ENCODE measurements at regions not wholly inside any gene's neighbourhood (a gene's known extent, or its start where the extent isn't known, plus 50 kb on each side); places are given as distances from the start of the nearest gene placed in this dataset.

DNA sequence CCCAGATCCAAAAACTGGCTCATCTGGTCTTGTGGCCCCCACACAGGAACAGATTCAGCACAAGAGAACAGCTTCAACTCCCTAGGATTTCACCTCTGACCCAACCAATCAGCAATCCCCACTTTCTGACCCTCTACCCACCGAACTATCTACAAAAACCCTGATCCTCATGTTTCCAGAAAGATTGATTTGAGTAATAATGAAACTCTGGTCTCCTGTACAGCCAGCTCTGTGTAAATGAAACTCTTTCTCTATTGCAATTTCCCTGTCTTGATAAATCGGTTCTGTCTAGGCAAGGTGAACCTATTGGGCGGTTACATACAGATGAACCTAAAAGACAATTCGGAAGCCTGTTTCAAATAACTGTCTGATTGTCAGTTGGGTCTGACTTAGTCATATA lies 847.6 kb upstream of the ALCAM start:
- in situ Hi-C loops (cut with HindIII; ENCODE audit: low pct_unique_long_range_greater_than_20kb, low sequenced_read_pairs) (no loop called here), intact Hi-C loops (cut with micrococcal nuclease; ENCODE audit: unreplicated experiment) (no loop called here)
- no peak for DNase-seq (ENCODE audit: low read depth, low spot score)
- Histone ChIP-seq H3K4me1 (ENCODE audit: control insufficient read depth, insufficient read depth, low read length) (no peaks in the 10 kb centered on the region), H3K27me3 (ENCODE audit: control insufficient read depth, insufficient read depth, low read length) (no peaks in the 10 kb centered on the region), H3K36me3 (ENCODE audit: control insufficient read depth, insufficient read depth, low read length) (no peaks in the 10 kb centered on the region), H3K4me3 (ENCODE audit: low read depth in 2 of 2, low read length in 2 of 2) (no peak overlapping the region), H3K9me3 (ENCODE audit: control insufficient read depth, insufficient read depth, low read depth, low read length) (no peaks in the 10 kb centered on the region), H3K27ac (ENCODE audit: low read length) (no peak overlapping the region)
- ATAC-seq, result no peak
- no peak for TF ChIP-seq POLR2AphosphoS5 (IDR thresholded peaks at IDR 0.05; ENCODE audit: low read depth, low read length)
- no peak for TF ChIP-seq TCF7L2 (IDR thresholded peaks at IDR 0.05; ENCODE audit: low read depth, low read length)
- TF ChIP-seq, protein P1, sequence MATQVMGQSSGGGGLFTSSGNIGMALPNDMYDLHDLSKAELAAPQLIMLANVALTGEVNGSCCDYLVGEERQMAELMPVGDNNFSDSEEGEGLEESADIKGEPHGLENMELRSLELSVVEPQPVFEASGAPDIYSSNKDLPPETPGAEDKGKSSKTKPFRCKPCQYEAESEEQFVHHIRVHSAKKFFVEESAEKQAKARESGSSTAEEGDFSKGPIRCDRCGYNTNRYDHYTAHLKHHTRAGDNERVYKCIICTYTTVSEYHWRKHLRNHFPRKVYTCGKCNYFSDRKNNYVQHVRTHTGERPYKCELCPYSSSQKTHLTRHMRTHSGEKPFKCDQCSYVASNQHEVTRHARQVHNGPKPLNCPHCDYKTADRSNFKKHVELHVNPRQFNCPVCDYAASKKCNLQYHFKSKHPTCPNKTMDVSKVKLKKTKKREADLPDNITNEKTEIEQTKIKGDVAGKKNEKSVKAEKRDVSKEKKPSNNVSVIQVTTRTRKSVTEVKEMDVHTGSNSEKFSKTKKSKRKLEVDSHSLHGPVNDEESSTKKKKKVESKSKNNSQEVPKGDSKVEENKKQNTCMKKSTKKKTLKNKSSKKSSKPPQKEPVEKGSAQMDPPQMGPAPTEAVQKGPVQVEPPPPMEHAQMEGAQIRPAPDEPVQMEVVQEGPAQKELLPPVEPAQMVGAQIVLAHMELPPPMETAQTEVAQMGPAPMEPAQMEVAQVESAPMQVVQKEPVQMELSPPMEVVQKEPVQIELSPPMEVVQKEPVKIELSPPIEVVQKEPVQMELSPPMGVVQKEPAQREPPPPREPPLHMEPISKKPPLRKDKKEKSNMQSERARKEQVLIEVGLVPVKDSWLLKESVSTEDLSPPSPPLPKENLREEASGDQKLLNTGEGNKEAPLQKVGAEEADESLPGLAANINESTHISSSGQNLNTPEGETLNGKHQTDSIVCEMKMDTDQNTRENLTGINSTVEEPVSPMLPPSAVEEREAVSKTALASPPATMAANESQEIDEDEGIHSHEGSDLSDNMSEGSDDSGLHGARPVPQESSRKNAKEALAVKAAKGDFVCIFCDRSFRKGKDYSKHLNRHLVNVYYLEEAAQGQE (IDR thresholded peaks at IDR 0.05; ENCODE audit: insufficient read depth in 1 of 2, low read depth in 2 of 2, low read length in 1 of 2), result no peak
- TF ChIP-seq, protein P2, sequence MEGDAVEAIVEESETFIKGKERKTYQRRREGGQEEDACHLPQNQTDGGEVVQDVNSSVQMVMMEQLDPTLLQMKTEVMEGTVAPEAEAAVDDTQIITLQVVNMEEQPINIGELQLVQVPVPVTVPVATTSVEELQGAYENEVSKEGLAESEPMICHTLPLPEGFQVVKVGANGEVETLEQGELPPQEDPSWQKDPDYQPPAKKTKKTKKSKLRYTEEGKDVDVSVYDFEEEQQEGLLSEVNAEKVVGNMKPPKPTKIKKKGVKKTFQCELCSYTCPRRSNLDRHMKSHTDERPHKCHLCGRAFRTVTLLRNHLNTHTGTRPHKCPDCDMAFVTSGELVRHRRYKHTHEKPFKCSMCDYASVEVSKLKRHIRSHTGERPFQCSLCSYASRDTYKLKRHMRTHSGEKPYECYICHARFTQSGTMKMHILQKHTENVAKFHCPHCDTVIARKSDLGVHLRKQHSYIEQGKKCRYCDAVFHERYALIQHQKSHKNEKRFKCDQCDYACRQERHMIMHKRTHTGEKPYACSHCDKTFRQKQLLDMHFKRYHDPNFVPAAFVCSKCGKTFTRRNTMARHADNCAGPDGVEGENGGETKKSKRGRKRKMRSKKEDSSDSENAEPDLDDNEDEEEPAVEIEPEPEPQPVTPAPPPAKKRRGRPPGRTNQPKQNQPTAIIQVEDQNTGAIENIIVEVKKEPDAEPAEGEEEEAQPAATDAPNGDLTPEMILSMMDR (IDR thresholded peaks at IDR 0.05), result no peak
- TF ChIP-seq SIN3A (IDR thresholded peaks at IDR 0.05; ENCODE audit: borderline replicate concordance, insufficient read depth, low read depth, low read length), result no peak
- BruUV-seq (replicated peaks), result no TSS peak
- POLR2A ChIA-PET, result no interaction called here
- CTCF ChIA-PET, result no interaction called here

DNA sequence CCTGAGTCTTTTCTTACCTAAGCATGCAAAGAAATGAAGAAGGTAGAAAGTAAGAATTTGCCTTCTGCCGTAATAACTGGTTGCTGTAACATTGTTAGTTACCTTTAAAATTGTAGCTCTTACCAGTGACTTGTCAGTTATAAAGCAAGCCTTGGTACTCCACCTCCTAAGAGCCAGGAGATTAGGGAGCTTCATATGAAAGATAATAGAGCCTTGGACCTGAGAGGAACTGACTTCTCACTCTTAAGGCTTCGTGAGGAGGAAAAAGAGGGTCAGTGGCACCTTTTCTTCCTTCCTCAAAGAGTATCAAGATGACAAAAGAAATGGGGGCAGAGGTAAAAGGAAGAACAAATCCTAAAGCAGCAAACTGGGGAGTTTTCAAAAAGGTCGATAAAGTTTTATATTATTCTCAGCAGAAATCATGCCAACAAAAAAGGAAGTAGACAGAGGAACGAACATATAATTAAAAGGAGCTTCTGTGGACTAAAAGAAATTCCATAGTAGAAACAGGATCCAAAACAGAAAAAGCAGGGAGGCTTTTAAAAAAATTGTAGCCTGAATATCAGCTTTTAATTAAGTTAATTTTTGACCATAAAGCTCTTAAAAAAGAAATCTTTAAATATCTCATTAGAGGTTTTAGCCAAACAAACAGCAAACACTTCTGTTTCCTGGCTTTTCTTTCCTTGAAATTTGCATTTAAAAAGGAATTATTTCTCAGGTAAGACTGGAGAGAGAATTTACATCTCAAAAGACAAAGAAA lies 847.1 kb upstream of the ALCAM start:
- no peaks in the 10 kb centered on the region for H3K36me3 ChIP-seq (ENCODE audit: control insufficient read depth, insufficient read depth, low read length)
- CTCF ChIA-PET, result no interaction called here
- no peaks in the 10 kb centered on the region for H3K9me3 ChIP-seq (ENCODE audit: control insufficient read depth, insufficient read depth, low read depth, low read length)
- DNase-seq (ENCODE audit: low read depth, low spot score) (no peak), ATAC-seq (no peak)
- no peak overlapping the region for H3K4me3 ChIP-seq (ENCODE audit: low read depth in 2 of 2, low read length in 2 of 2)
- intact Hi-C loops (cut with micrococcal nuclease; ENCODE audit: unreplicated experiment), result no loop called here
- H3K4me1 ChIP-seq (ENCODE audit: control insufficient read depth, insufficient read depth, low read length), result no peaks in the 10 kb centered on the region
- POLR2A ChIA-PET, result no interaction called here
- H3K27ac ChIP-seq (ENCODE audit: low read length), result no peak overlapping the region
- no peaks in the 10 kb centered on the region for H3K27me3 ChIP-seq (ENCODE audit: control insufficient read depth, insufficient read depth, low read length)
- BruUV-seq (replicated peaks), result no TSS peak
- TF ChIP-seq, protein P1 (IDR thresholded peaks at IDR 0.05; ENCODE audit: insufficient read depth in 1 of 2, low read depth in 2 of 2, low read length in 1 of 2), result no peak
- TF ChIP-seq SIN3A (IDR thresholded peaks at IDR 0.05; ENCODE audit: borderline replicate concordance, insufficient read depth, low read depth, low read length) (no peak), TCF7L2 (IDR thresholded peaks at IDR 0.05; ENCODE audit: low read depth, low read length) (no peak), POLR2AphosphoS5 (IDR thresholded peaks at IDR 0.05; ENCODE audit: low read depth, low read length) (no peak)
- TF ChIP-seq, protein P2 (IDR thresholded peaks at IDR 0.05), result no peak
- in situ Hi-C loops (cut with HindIII; ENCODE audit: low pct_unique_long_range_greater_than_20kb, low sequenced_read_pairs), result no loop called here
